ENCODE measurements at regions not wholly inside any gene's neighbourhood (a gene's known extent, or its start where the extent isn't known, plus 50 kb on each side); places are given as distances from the start of the nearest gene placed in this dataset.

GRCh38 chr4:114163051-114163450, 183.6 kb upstream of the ARSJ start:
- Histone ChIP-seq H3K4me3 (ENCODE audit: low read length) (no peak overlapping the region), H3K9me3 (replicated peaks; ENCODE audit: control insufficient read depth, low read depth, low read length) (no peaks in the 10 kb centered on the region), H3K27me3 (ENCODE audit: control insufficient read depth, insufficient read depth, low read length) (no peaks in the 10 kb centered on the region), H3K36me3 (ENCODE audit: control insufficient read depth, insufficient read depth, low read length) (no peaks in the 10 kb centered on the region), H3K27ac (ENCODE audit: low read length) (no peak overlapping the region), H3K4me1 (ENCODE audit: control insufficient read depth, insufficient read depth, low read length) (no peaks in the 10 kb centered on the region)
- no peak for DNase-seq
- WGBS (ENCODE audit: insufficient coverage) = no CpG with 5 or more reads among the region's 4 CpGs

GRCh38 chr4:114173968-114174367, 194.5 kb upstream of the ARSJ start:
- no peak overlapping the region for H3K4me3 ChIP-seq (ENCODE audit: low read length)
- DNase-seq = no peak
- no peak overlapping the region for H3K27ac ChIP-seq (ENCODE audit: low read length)
- no peaks in the 10 kb centered on the region for H3K36me3 ChIP-seq (ENCODE audit: control insufficient read depth, insufficient read depth, low read length)
- H3K9me3 ChIP-seq (replicated peaks; ENCODE audit: control insufficient read depth, low read depth, low read length) = no peaks in the 10 kb centered on the region
- H3K4me1 ChIP-seq (ENCODE audit: control insufficient read depth, insufficient read depth, low read length) = no peaks in the 10 kb centered on the region
- H3K27me3 ChIP-seq (ENCODE audit: control insufficient read depth, insufficient read depth, low read length) = no peaks in the 10 kb centered on the region
- WGBS (ENCODE audit: insufficient coverage) = no CpG with 5 or more reads among the region's 3 CpGs

- Histone ChIP-seq H3K36me3 (ENCODE audit: control insufficient read depth, insufficient read depth, low read length) (no peaks in the 10 kb centered on the region), H3K27me3 (ENCODE audit: control insufficient read depth, insufficient read depth, low read length) (no peaks in the 10 kb centered on the region), H3K9me3 (replicated peaks; ENCODE audit: control insufficient read depth, low read depth, low read length) (no peaks in the 10 kb centered on the region), H3K4me1 (ENCODE audit: control insufficient read depth, insufficient read depth, low read length) (peaks cover 3% of the 10 kb centered on the region), H3K4me3 (ENCODE audit: low read length) (no peak overlapping the region), H3K27ac (ENCODE audit: low read length) (no peak overlapping the region)
- WGBS (ENCODE audit: insufficient coverage) = no CpG with 5 or more reads among the region's 2 CpGs
- no peak for DNase-seq
Observed at GRCh38 chr4:114177628-114178027, 198.2 kb upstream of the ARSJ start.

GRCh38 chr4:114178392-114178791, 198.9 kb upstream of the ARSJ start:
- Histone ChIP-seq H3K27me3 (ENCODE audit: control insufficient read depth, insufficient read depth, low read length) (no peaks in the 10 kb centered on the region), H3K27ac (ENCODE audit: low read length) (no peak overlapping the region), H3K9me3 (replicated peaks; ENCODE audit: control insufficient read depth, low read depth, low read length) (peaks cover 5% of the 10 kb centered on the region), H3K36me3 (ENCODE audit: control insufficient read depth, insufficient read depth, low read length) (no peaks in the 10 kb centered on the region), H3K4me3 (ENCODE audit: low read length) (no peak overlapping the region), H3K4me1 (ENCODE audit: control insufficient read depth, insufficient read depth, low read length) (peaks cover 3% of the 10 kb centered on the region)
- WGBS (ENCODE audit: insufficient coverage) = 20% methylated on average over 1 of the region's 1 CpG
- DNase-seq = no peak

GRCh38 chr4:114180481-114180880, 201.0 kb upstream of the ARSJ start:
- peaks cover 5% of the 10 kb centered on the region for H3K9me3 ChIP-seq (replicated peaks; ENCODE audit: control insufficient read depth, low read depth, low read length)
- peak; percentile 43 for DNase-seq
- no peak overlapping the region for H3K4me3 ChIP-seq (ENCODE audit: low read length)
- H3K4me1 ChIP-seq (ENCODE audit: control insufficient read depth, insufficient read depth, low read length) = peaks cover 3% of the 10 kb centered on the region
- 44% methylated on average over 6 of the region's 6 CpGs for WGBS (ENCODE audit: insufficient coverage)
- no peaks in the 10 kb centered on the region for H3K27me3 ChIP-seq (ENCODE audit: control insufficient read depth, insufficient read depth, low read length)
- H3K27ac ChIP-seq (ENCODE audit: low read length) = no peak overlapping the region
- H3K36me3 ChIP-seq (ENCODE audit: control insufficient read depth, insufficient read depth, low read length) = no peaks in the 10 kb centered on the region

- Histone ChIP-seq H3K9me3 (replicated peaks; ENCODE audit: control insufficient read depth, low read depth, low read length) (peaks cover 5% of the 10 kb centered on the region), H3K27me3 (ENCODE audit: control insufficient read depth, insufficient read depth, low read length) (no peaks in the 10 kb centered on the region), H3K27ac (ENCODE audit: low read length) (no peak overlapping the region), H3K4me3 (ENCODE audit: low read length) (no peak overlapping the region), H3K36me3 (ENCODE audit: control insufficient read depth, insufficient read depth, low read length) (no peaks in the 10 kb centered on the region), H3K4me1 (ENCODE audit: control insufficient read depth, insufficient read depth, low read length) (peaks cover 3% of the 10 kb centered on the region)
- no peak for DNase-seq
- no CpG with 5 or more reads among the region's 3 CpGs for WGBS (ENCODE audit: insufficient coverage)
Observed at GRCh38 chr4:114184901-114185300, 205.5 kb upstream of the ARSJ start.

GRCh38 chr4:114187592-114187991, 208.1 kb upstream of the ARSJ start:
- Histone ChIP-seq H3K27me3 (ENCODE audit: control insufficient read depth, insufficient read depth, low read length) (no peaks in the 10 kb centered on the region), H3K36me3 (ENCODE audit: control insufficient read depth, insufficient read depth, low read length) (no peaks in the 10 kb centered on the region), H3K27ac (ENCODE audit: low read length) (no peak overlapping the region), H3K4me1 (ENCODE audit: control insufficient read depth, insufficient read depth, low read length) (no peaks in the 10 kb centered on the region), H3K9me3 (replicated peaks; ENCODE audit: control insufficient read depth, low read depth, low read length) (peaks cover 5% of the 10 kb centered on the region), H3K4me3 (ENCODE audit: low read length) (no peak overlapping the region)
- no peak for DNase-seq

GRCh38 chr4:114191496-114191895, 212.0 kb upstream of the ARSJ start:
- Histone ChIP-seq H3K4me1 (ENCODE audit: control insufficient read depth, insufficient read depth, low read length) (no peaks in the 10 kb centered on the region), H3K36me3 (ENCODE audit: control insufficient read depth, insufficient read depth, low read length) (no peaks in the 10 kb centered on the region), H3K9me3 (replicated peaks; ENCODE audit: control insufficient read depth, low read depth, low read length) (no peaks in the 10 kb centered on the region), H3K27ac (ENCODE audit: low read length) (no peak overlapping the region), H3K27me3 (ENCODE audit: control insufficient read depth, insufficient read depth, low read length) (no peaks in the 10 kb centered on the region), H3K4me3 (ENCODE audit: low read length) (no peak overlapping the region)
- no peak for DNase-seq
- no CpG with 5 or more reads among the region's 1 CpG for WGBS (ENCODE audit: insufficient coverage)

- Histone ChIP-seq H3K36me3 (ENCODE audit: control insufficient read depth, insufficient read depth, low read length) (no peaks in the 10 kb centered on the region), H3K27me3 (ENCODE audit: control insufficient read depth, insufficient read depth, low read length) (no peaks in the 10 kb centered on the region), H3K4me1 (ENCODE audit: control insufficient read depth, insufficient read depth, low read length) (no peaks in the 10 kb centered on the region), H3K27ac (ENCODE audit: low read length) (no peak overlapping the region), H3K9me3 (replicated peaks; ENCODE audit: control insufficient read depth, low read depth, low read length) (no peaks in the 10 kb centered on the region), H3K4me3 (ENCODE audit: low read length) (no peak overlapping the region)
- WGBS (ENCODE audit: insufficient coverage) = no CpG with 5 or more reads among the region's 2 CpGs
- no peak for DNase-seq
Observed at GRCh38 chr4:114192854-114193253, 213.4 kb upstream of the ARSJ start.

- Histone ChIP-seq H3K27ac (ENCODE audit: low read length) (no peak overlapping the region), H3K27me3 (ENCODE audit: control insufficient read depth, insufficient read depth, low read length) (no peaks in the 10 kb centered on the region), H3K4me3 (ENCODE audit: low read length) (no peak overlapping the region), H3K36me3 (ENCODE audit: control insufficient read depth, insufficient read depth, low read length) (no peaks in the 10 kb centered on the region), H3K4me1 (ENCODE audit: control insufficient read depth, insufficient read depth, low read length) (no peaks in the 10 kb centered on the region), H3K9me3 (replicated peaks; ENCODE audit: control insufficient read depth, low read depth, low read length) (no peaks in the 10 kb centered on the region)
- DNase-seq = no peak
- 50% methylated on average over 1 of the region's 5 CpGs for WGBS (ENCODE audit: insufficient coverage)
Observed at GRCh38 chr4:114193624-114194399, 214.4 kb upstream of the ARSJ start.

GRCh38 chr4:114196606-114197005, 217.2 kb upstream of the ARSJ start:
- Histone ChIP-seq H3K36me3 (ENCODE audit: control insufficient read depth, insufficient read depth, low read length) (no peaks in the 10 kb centered on the region), H3K27ac (ENCODE audit: low read length) (no peak overlapping the region), H3K4me3 (ENCODE audit: low read length) (no peak overlapping the region), H3K27me3 (ENCODE audit: control insufficient read depth, insufficient read depth, low read length) (no peaks in the 10 kb centered on the region), H3K9me3 (replicated peaks; ENCODE audit: control insufficient read depth, low read depth, low read length) (no peaks in the 10 kb centered on the region), H3K4me1 (ENCODE audit: control insufficient read depth, insufficient read depth, low read length) (no peaks in the 10 kb centered on the region)
- WGBS (ENCODE audit: insufficient coverage) = no CpG with 5 or more reads among the region's 2 CpGs
- DNase-seq = peak; percentile 75
